Aorta (tissue), 5 donors: ENCODE measurements at regions not wholly inside any gene's neighbourhood (a gene's known extent, or its start where the extent isn't known, plus 50 kb on each side); places are given as distances from the start of the nearest gene placed in this dataset.
"Not testable (repeated sequence)": the region's sequence is repeated elsewhere in the genome, so short reads cannot be mapped to it uniquely, and the experiment has no call there.

Experiments used
- ATAC-seq: fragments of 200-7000 bp; cut with Tn5 transposase; one replicate; pipeline ENCODE4 v1.9.1; 2022; ENCODE audit warnings: moderate library complexity; ENCODE audit not compliant: low FRiP score
- DNase-seq, 2 donors: peaks; one replicate each; pipeline ENCODE4 v3.0.0-alpha.2; 2020
- H3K27ac ChIP-seq, 2 donors: one replicate each; pipeline ENCODE4 v1.5.1; 2013; ENCODE audit warnings: low read length in 2 of 2, mild to moderate bottlenecking in 2 of 2, moderate library complexity in 2 of 2, control low read depth in 1 of 2, inconsistent platforms in 1 of 2, low read depth in 1 of 2
- H3K27me3 ChIP-seq, 2 donors: one replicate each; pipeline ENCODE4 v1.6.1; 2013; ENCODE audit warnings: control low read depth in 1 of 2, low read length in 1 of 2, mild to moderate bottlenecking in 1 of 2, moderate library complexity in 1 of 2; ENCODE audit not compliant: insufficient read depth in 2 of 2, control insufficient read depth in 1 of 2
- H3K36me3 ChIP-seq, 2 donors: one replicate each; pipeline ENCODE4 v1.6.1; 2013; ENCODE audit warnings: control low read depth in 1 of 2, low read length in 1 of 2, mild to moderate bottlenecking in 1 of 2; ENCODE audit not compliant: insufficient read depth in 2 of 2, control insufficient read depth in 1 of 2
- H3K4me1 ChIP-seq, 2 donors: one replicate each; pipeline ENCODE4 v1.6.1; 2013; ENCODE audit warnings: low read length in 2 of 2, control low read depth in 1 of 2, mild to moderate bottlenecking in 1 of 2, moderate library complexity in 1 of 2; ENCODE audit not compliant: insufficient read depth in 2 of 2, control insufficient read depth in 1 of 2
- H3K4me3 ChIP-seq, 2 donors: one replicate each; pipeline ENCODE4 v1.5.1; 2013; ENCODE audit warnings: low read length in 2 of 2, control low read depth in 1 of 2, mild to moderate bottlenecking in 1 of 2
- H3K9me3 ChIP-seq: one replicate; pipeline ENCODE4 v1.6.1; 2013; ENCODE audit warnings: mild to moderate bottlenecking, low read length; ENCODE audit not compliant: control insufficient read depth
- WGBS, 2 donors: extraction: QIAGEN DNeasy Blood & Tissue Kit; methylation state at CpG; one replicate each; pipeline ENCODE4 v1.1.7; 2013; 5-methylcytosine and 5-hydroxymethylcytosine counted together
- intact Hi-C, 2 donors: fragments of 100-400 bp; cut with DNase I; formaldehyde crosslinking; loops; one replicate each; pipeline versions ENCODE4 v1.14.2 to v1.15.0; 2022
- donor health status: healthy with polysubstance abuse.
- donor health status: Bipolar disorder and iron deficiency.
- donor health status: DM: no; HTN: no; CAD: no.
- donor health status: DM: no; HTN: no; CAD: no.
- donor health status: DM: yes; HTN: yes; CAD: no.

- H3K36me3 ChIP-seq = no peaks in the 10 kb centered on the region
- intact Hi-C loops = no loop called here
- H3K4me1 ChIP-seq = peaks cover 0 to 3% of the 10 kb centered on the region in 2 donors
- DNase-seq = no peak
- no peaks in the 10 kb centered on the region for H3K9me3 ChIP-seq
- no peak overlapping the region for H3K27ac ChIP-seq
- H3K27me3 ChIP-seq = no peaks in the 10 kb centered on the region
- no peak for ATAC-seq
- no peak overlapping the region for H3K4me3 ChIP-seq
Measured at GRCh38 chr14:37813732-37814131, 218.3 kb downstream of the TTC6 start.

- H3K4me1 ChIP-seq = peaks cover 0 to 4% of the 10 kb centered on the region in 2 donors
- no peaks in the 10 kb centered on the region for H3K36me3 ChIP-seq
- no peaks in the 10 kb centered on the region for H3K27me3 ChIP-seq
- no peaks in the 10 kb centered on the region for H3K9me3 ChIP-seq
- intact Hi-C loops = no loop called here
- DNase-seq = no peak
- no peak for ATAC-seq
- 61 to 77% methylated on average over 1 of the region's 1 CpG for WGBS, 2 donors
- H3K4me3 ChIP-seq = no peak overlapping the region
- no peak overlapping the region for H3K27ac ChIP-seq
Measured at GRCh38 chr14:37816135-37816534, 220.7 kb downstream of the TTC6 start.

- no peaks in the 10 kb centered on the region for H3K9me3 ChIP-seq
- no peak overlapping the region for H3K4me3 ChIP-seq
- no peak overlapping the region for H3K27ac ChIP-seq
- no peaks in the 10 kb centered on the region for H3K36me3 ChIP-seq
- intact Hi-C loops = no loop called here
- peaks cover 0 to 4% of the 10 kb centered on the region in 2 donors for H3K4me1 ChIP-seq
- no peaks in the 10 kb centered on the region for H3K27me3 ChIP-seq
- no peak for ATAC-seq
- DNase-seq = no peak
- 67% methylated on average over 4 of the region's 4 CpGs for WGBS, 2 donors
Measured at GRCh38 chr14:37816743-37817295, 221.4 kb downstream of the TTC6 start.

GRCh38 chr14:37819155-37820015 lies 224.0 kb downstream of the TTC6 start:
- Histone ChIP-seq H3K9me3 (no peaks in the 10 kb centered on the region), H3K4me3 (no peak overlapping the region), H3K36me3 (no peaks in the 10 kb centered on the region), H3K4me1 (peaks cover 0 to 4% of the 10 kb centered on the region in 2 donors), H3K27ac (no peak overlapping the region), H3K27me3 (no peaks in the 10 kb centered on the region)
- DNase-seq = no peak
- 40 to 45% methylated on average over 8 of the region's 8 CpGs for WGBS, 2 donors
- intact Hi-C loops = no loop called here
- ATAC-seq = no peak

GRCh38 chr14:37820810-37821209 lies 225.4 kb downstream of the TTC6 start:
- H3K36me3 ChIP-seq, H3K27ac ChIP-seq, H3K27me3 ChIP-seq, H3K9me3 ChIP-seq, DNase-seq, H3K4me1 ChIP-seq, H3K4me3 ChIP-seq, intact Hi-C loops, ATAC-seq: not testable (repeated sequence)

GRCh38 chr14:37824939-37825712 lies 229.7 kb downstream of the TTC6 start:
- WGBS, 2 donors = 27 to 28% methylated on average over 3 of the region's 3 CpGs
- Histone ChIP-seq H3K9me3 (no peaks in the 10 kb centered on the region), H3K27me3 (no peaks in the 10 kb centered on the region), H3K4me3 (no peak overlapping the region), H3K36me3 (no peaks in the 10 kb centered on the region), H3K27ac (no peak overlapping the region), H3K4me1 (no peaks in the 10 kb centered on the region)
- ATAC-seq (no peak), DNase-seq (no peak)
- intact Hi-C loops = no loop called here

GRCh38 chr14:37826869-37827268 lies 231.4 kb downstream of the TTC6 start:
- DNase-seq (no peak), ATAC-seq (no peak)
- H3K27ac ChIP-seq = no peak overlapping the region
- no peak overlapping the region for H3K4me3 ChIP-seq
- intact Hi-C loops = no loop called here
- WGBS, 2 donors = 45 to 48% methylated on average over 1 of the region's 1 CpG
- no peaks in the 10 kb centered on the region for H3K36me3 ChIP-seq
- H3K4me1 ChIP-seq = no peaks in the 10 kb centered on the region
- H3K9me3 ChIP-seq = no peaks in the 10 kb centered on the region
- no peaks in the 10 kb centered on the region for H3K27me3 ChIP-seq

GRCh38 chr14:37830271-37830670 lies 234.8 kb downstream of the TTC6 start:
- DNase-seq (no peak), ATAC-seq (no peak)
- Histone ChIP-seq H3K27me3 (no peaks in the 10 kb centered on the region), H3K4me3 (no peak overlapping the region), H3K9me3 (peaks cover 3% of the 10 kb centered on the region), H3K27ac (no peak overlapping the region), H3K36me3 (no peaks in the 10 kb centered on the region), H3K4me1 (no peaks in the 10 kb centered on the region)
- intact Hi-C loops = no loop called here

GRCh38 chr14:37834275-37834674 lies 238.8 kb downstream of the TTC6 start:
- H3K27me3 ChIP-seq = no peaks in the 10 kb centered on the region
- intact Hi-C loops = no loop called here
- H3K4me3 ChIP-seq = no peak overlapping the region
- ATAC-seq (no peak), DNase-seq (no peak)
- H3K27ac ChIP-seq = no peak overlapping the region
- WGBS, 2 donors = 41 to 44% methylated on average over 1 of the region's 1 CpG
- no peaks in the 10 kb centered on the region for H3K36me3 ChIP-seq
- H3K4me1 ChIP-seq = no peaks in the 10 kb centered on the region
- H3K9me3 ChIP-seq = peaks cover 3% of the 10 kb centered on the region
